RWPE2 (cell line): ENCODE measurements at regions not wholly inside any gene's neighbourhood (a gene's known extent, or its start where the extent isn't known, plus 50 kb on each side); places are given as distances from the start of the nearest gene placed in this dataset.

Experiments
- ATAC-seq: fragments of 200-7000 bp; cut with Tn5 transposase; 3 replicates; pipeline ENCODE4 v1.9.1; 2021; ENCODE audit warnings: low read depth
- DNase-seq: peaks from one replicate; pipeline ENCODE4 v3.0.0-alpha.2; 2020; ENCODE audit warnings: low spot score
- H3K27ac ChIP-seq: fragments of 450-650 bp; 2 replicates; pipeline ENCODE4 v1.5.1; 2017; ENCODE audit warnings: mild to moderate bottlenecking; ENCODE audit not compliant: poor library complexity, severe bottlenecking
- H3K27me3 ChIP-seq: fragments of 250-450 bp; sonication (Bioruptor Pico); 2 replicates; pipeline ENCODE4 v1.5.1; 2021; ENCODE audit warnings: mild to moderate bottlenecking, moderate library complexity; ENCODE audit not compliant: insufficient read depth, poor library complexity, severe bottlenecking
- H3K36me3 ChIP-seq: fragments of 250-450 bp; sonication (Bioruptor Pico); 2 replicates; pipeline ENCODE4 v1.5.1; 2020; ENCODE audit warnings: low read depth, mild to moderate bottlenecking, moderate library complexity
- H3K4me1 ChIP-seq: fragments of 250-450 bp; sonication (Bioruptor Pico); 2 replicates; pipeline ENCODE4 v1.5.1; 2021; ENCODE audit warnings: mild to moderate bottlenecking, moderate library complexity; ENCODE audit not compliant: insufficient read depth, poor library complexity, severe bottlenecking
- H3K4me3 ChIP-seq: fragments of 250-450 bp; sonication (Bioruptor Pico); 2 replicates; pipeline ENCODE4 v1.5.1; 2021; ENCODE audit warnings: mild to moderate bottlenecking, moderate library complexity; ENCODE audit not compliant: severe bottlenecking
- H3K9me3 ChIP-seq: fragments of 250-450 bp; sonication (Bioruptor Pico); 2 replicates; pipeline ENCODE4 v1.5.1; 2021; ENCODE audit warnings: mild to moderate bottlenecking, moderate library complexity; ENCODE audit not compliant: severe bottlenecking
- CTCF ChIP-seq: fragments of 450-650 bp; IDR thresholded peaks from one replicate; pipeline ENCODE4 v1.5.1; 2017; ENCODE audit warnings: mild to moderate bottlenecking, moderate library complexity; ENCODE audit not compliant: poor library complexity, severe bottlenecking

GRCh38 chr1:216804111-216804510 lies 80.9 kb upstream of the ESRRG start:
- H3K36me3 ChIP-seq = no peaks in the 10 kb centered on the region
- H3K4me3 ChIP-seq = no peak overlapping the region
- no peak overlapping the region for H3K27ac ChIP-seq
- DNase-seq (no peak), ATAC-seq (no peak)
- no peaks in the 10 kb centered on the region for H3K9me3 ChIP-seq
- TF ChIP-seq CTCF = no peak
- H3K27me3 ChIP-seq = no peaks in the 10 kb centered on the region
- no peaks in the 10 kb centered on the region for H3K4me1 ChIP-seq

GRCh38 chr1:216794586-216794985 lies 71.4 kb upstream of the ESRRG start:
- Histone ChIP-seq H3K27ac (no peak overlapping the region), H3K9me3 (no peaks in the 10 kb centered on the region), H3K4me1 (no peaks in the 10 kb centered on the region), H3K4me3 (no peak overlapping the region), H3K27me3 (no peaks in the 10 kb centered on the region), H3K36me3 (no peaks in the 10 kb centered on the region)
- ATAC-seq (no peak), DNase-seq (no peak)
- TF ChIP-seq CTCF = no peak

- no peak for DNase-seq
- Histone ChIP-seq H3K36me3 (no peaks in the 10 kb centered on the region), H3K4me3 (no peak overlapping the region), H3K27ac (no peak overlapping the region), H3K27me3 (no peaks in the 10 kb centered on the region), H3K9me3 (no peaks in the 10 kb centered on the region), H3K4me1 (no peaks in the 10 kb centered on the region)
- no peak for TF ChIP-seq CTCF
- no peak for ATAC-seq
These were observed 70.7 kb upstream of the ESRRG start for GRCh38 chr1:216793973-216794372.

GRCh38 chr1:216793303-216793702 lies 70.1 kb upstream of the ESRRG start:
- peak; percentile 8 for TF ChIP-seq CTCF
- DNase-seq = no peak

GRCh38 chr1:216788671-216789070 lies 65.4 kb upstream of the ESRRG start:
- no peaks in the 10 kb centered on the region for H3K36me3 ChIP-seq
- no peaks in the 10 kb centered on the region for H3K4me1 ChIP-seq
- H3K27me3 ChIP-seq = no peaks in the 10 kb centered on the region
- H3K27ac ChIP-seq = no peak overlapping the region
- ATAC-seq = no peak
- no peak overlapping the region for H3K4me3 ChIP-seq
- no peaks in the 10 kb centered on the region for H3K9me3 ChIP-seq
- TF ChIP-seq CTCF = no peak
- DNase-seq = no peak

More at GRCh38 chr1:216793303-216793702, 70.1 kb upstream of the ESRRG start:
- Histone ChIP-seq H3K27ac (no peak overlapping the region), H3K4me1 (no peaks in the 10 kb centered on the region), H3K9me3 (no peaks in the 10 kb centered on the region), H3K27me3 (no peaks in the 10 kb centered on the region), H3K36me3 (no peaks in the 10 kb centered on the region), H3K4me3 (no peak overlapping the region)
- ATAC-seq = 0 out of 3 replicates have a peak, but pooled peaks have one; percentile 31
